SK-N-SH treated with all-trans-retinoic acid at 6 μM for 48 hours (cell line): ENCODE measurements at regions not wholly inside any gene's neighbourhood (a gene's known extent, or its start where the extent isn't known, plus 50 kb on each side); places are given as distances from the start of the nearest gene placed in this dataset.

Experiments used
- ATAC-seq: fragments of 200-7000 bp; cut with Tn5 transposase; 3 replicates; pipeline ENCODE4 v1.9.1; 2020; ENCODE audit warnings: mild to moderate bottlenecking, moderate library complexity
- ARNTL ChIP-seq: fragments of 450-650 bp; formaldehyde crosslinking; IDR thresholded peaks from 2 replicates; pipeline ENCODE4 v1.5.0; 2020; ENCODE audit warnings: low read depth, mild to moderate bottlenecking, moderate library complexity, borderline replicate concordance
- BACH2 ChIP-seq: fragments of 250-450 bp; sonication (Bioruptor Pico); IDR thresholded peaks from 2 replicates; pipeline ENCODE4 v1.9.0; 2021; ENCODE audit warnings: mild to moderate bottlenecking, borderline replicate concordance
- CSDC2 ChIP-seq: fragments of 250-450 bp; sonication (Bioruptor Pico); IDR thresholded peaks from 2 replicates; pipeline ENCODE4 v1.5.0; 2020; ENCODE audit warnings: mild to moderate bottlenecking, moderate library complexity
- ESRRG ChIP-seq: fragments of 250-450 bp; sonication (Bioruptor Pico); IDR thresholded peaks from 2 replicates; pipeline ENCODE4 v1.6.1; 2021; ENCODE audit warnings: mild to moderate bottlenecking
- GLIS3 ChIP-seq: fragments of 250-450 bp; sonication (Bioruptor Pico); IDR thresholded peaks from 2 replicates; pipeline ENCODE4 v1.5.0; 2020; ENCODE audit warnings: mild to moderate bottlenecking, moderate library complexity
- OSR1 ChIP-seq: fragments of 250-450 bp; sonication (Bioruptor Pico); IDR thresholded peaks from 2 replicates; pipeline ENCODE4 v1.8.0; 2022; ENCODE audit warnings: moderate library complexity, mild to moderate bottlenecking, inconsistent platforms
- PATZ1 ChIP-seq: fragments of 250-450 bp; sonication (Bioruptor Pico); IDR thresholded peaks from 2 replicates; pipeline ENCODE4 v1.8.0; 2020; ENCODE audit warnings: mild to moderate bottlenecking, moderate library complexity, borderline replicate concordance
- RARB ChIP-seq: fragments of 250-450 bp; sonication (Bioruptor Pico); IDR thresholded peaks from 2 replicates; pipeline ENCODE4 v1.8.0; 2021; ENCODE audit warnings: mild to moderate bottlenecking, moderate library complexity
- SNAI2 ChIP-seq: fragments of 250-450 bp; sonication (Bioruptor Pico); IDR thresholded peaks from 2 replicates; pipeline ENCODE4 v1.5.0; 2020; ENCODE audit warnings: mild to moderate bottlenecking, moderate library complexity
- TCF4 ChIP-seq: fragments of 250-450 bp; sonication (Bioruptor Pico); IDR thresholded peaks from 2 replicates; pipeline ENCODE4 v1.8.0; 2021; ENCODE audit warnings: mild to moderate bottlenecking, moderate library complexity, borderline replicate concordance
- TOX ChIP-seq: fragments of 250-450 bp; sonication (Bioruptor Pico); IDR thresholded peaks from 2 replicates; pipeline ENCODE4 v1.8.0; 2021; ENCODE audit warnings: mild to moderate bottlenecking, moderate library complexity, borderline replicate concordance
- TSHZ2 ChIP-seq: fragments of 250-450 bp; sonication (Bioruptor Pico); IDR thresholded peaks from 2 replicates; pipeline ENCODE4 v1.5.0; 2020; ENCODE audit warnings: mild to moderate bottlenecking, moderate library complexity
- ZNF565 ChIP-seq: fragments of 450-650 bp; formaldehyde crosslinking; conservative IDR thresholded peaks from 2 replicates; pipeline ENCODE4 v1.5.0; 2020; ENCODE audit warnings: low read depth, mild to moderate bottlenecking, moderate library complexity
- ZNF8 ChIP-seq: fragments of 450-650 bp; formaldehyde crosslinking; IDR thresholded peaks from 2 replicates; pipeline ENCODE4 v1.5.0; 2020; ENCODE audit warnings: mild to moderate bottlenecking, moderate library complexity
- TF ChIP-seq, protein P1 (sequence below): fragments of 250-450 bp; sonication (Bioruptor Pico); IDR thresholded peaks from 2 replicates; pipeline ENCODE4 v1.8.0; 2021; ENCODE audit warnings: low read depth, mild to moderate bottlenecking, moderate library complexity, borderline replicate concordance
- TF ChIP-seq, protein P2 (sequence below): fragments of 250-450 bp; sonication (Bioruptor Pico); IDR thresholded peaks from 2 replicates; pipeline ENCODE4 v1.5.1; 2021; ENCODE audit warnings: mild to moderate bottlenecking, moderate library complexity
- TF ChIP-seq, protein P3 (sequence below): fragments of 250-450 bp; sonication (Bioruptor Pico); IDR thresholded peaks from 2 replicates; pipeline ENCODE4 v1.5.1; 2020; ENCODE audit warnings: low read depth, mild to moderate bottlenecking, moderate library complexity

- no peak for TF ChIP-seq ESRRG
- TF ChIP-seq TOX (CRISPR knock-in tag), result no peak
- TF ChIP-seq, protein P1, sequence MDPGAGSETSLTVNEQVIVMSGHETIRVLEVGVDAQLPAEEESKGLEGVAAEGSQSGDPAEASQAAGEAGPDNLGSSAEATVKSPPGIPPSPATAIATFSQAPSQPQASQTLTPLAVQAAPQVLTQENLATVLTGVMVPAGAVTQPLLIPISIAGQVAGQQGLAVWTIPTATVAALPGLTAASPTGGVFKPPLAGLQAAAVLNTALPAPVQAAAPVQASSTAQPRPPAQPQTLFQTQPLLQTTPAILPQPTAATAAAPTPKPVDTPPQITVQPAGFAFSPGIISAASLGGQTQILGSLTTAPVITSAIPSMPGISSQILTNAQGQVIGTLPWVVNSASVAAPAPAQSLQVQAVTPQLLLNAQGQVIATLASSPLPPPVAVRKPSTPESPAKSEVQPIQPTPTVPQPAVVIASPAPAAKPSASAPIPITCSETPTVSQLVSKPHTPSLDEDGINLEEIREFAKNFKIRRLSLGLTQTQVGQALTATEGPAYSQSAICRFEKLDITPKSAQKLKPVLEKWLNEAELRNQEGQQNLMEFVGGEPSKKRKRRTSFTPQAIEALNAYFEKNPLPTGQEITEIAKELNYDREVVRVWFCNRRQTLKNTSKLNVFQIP, result no peak
- TF ChIP-seq PATZ1 (CRISPR knock-in tag), result no peak
- no peak for TF ChIP-seq TCF4
- TF ChIP-seq OSR1 (CRISPR knock-in tag), result no peak
- no peak for TF ChIP-seq RARB (CRISPR knock-in tag)
- TF ChIP-seq ARNTL (CRISPR knock-in tag), result no peak
- TF ChIP-seq, all 23 proteins: peak for 0
- no peak for ATAC-seq
Observed at GRCh38 chr1:47582891-47583608, 145.2 kb downstream of the FOXD2 start.

GRCh38 chr1:47584249-47584648 is 146.4 kb downstream of the FOXD2 start:
- ATAC-seq, result no peak
- no peak for TF ChIP-seq BACH2 (CRISPR knock-in tag)
- no peak for TF ChIP-seq TCF4
- TF ChIP-seq ESRRG, result no peak
- no peak for TF ChIP-seq TOX (CRISPR knock-in tag)
- TF ChIP-seq ZNF565 (CRISPR knock-in tag), result no peak
- TF ChIP-seq, protein P2, sequence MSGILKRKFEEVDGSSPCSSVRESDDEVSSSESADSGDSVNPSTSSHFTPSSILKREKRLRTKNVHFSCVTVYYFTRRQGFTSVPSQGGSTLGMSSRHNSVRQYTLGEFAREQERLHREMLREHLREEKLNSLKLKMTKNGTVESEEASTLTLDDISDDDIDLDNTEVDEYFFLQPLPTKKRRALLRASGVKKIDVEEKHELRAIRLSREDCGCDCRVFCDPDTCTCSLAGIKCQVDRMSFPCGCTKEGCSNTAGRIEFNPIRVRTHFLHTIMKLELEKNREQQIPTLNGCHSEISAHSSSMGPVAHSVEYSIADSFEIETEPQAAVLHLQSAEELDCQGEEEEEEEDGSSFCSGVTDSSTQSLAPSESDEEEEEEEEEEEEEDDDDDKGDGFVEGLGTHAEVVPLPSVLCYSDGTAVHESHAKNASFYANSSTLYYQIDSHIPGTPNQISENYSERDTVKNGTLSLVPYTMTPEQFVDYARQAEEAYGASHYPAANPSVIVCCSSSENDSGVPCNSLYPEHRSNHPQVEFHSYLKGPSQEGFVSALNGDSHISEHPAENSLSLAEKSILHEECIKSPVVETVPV (CRISPR knock-in tag), result no peak
- TF ChIP-seq, protein P3, sequence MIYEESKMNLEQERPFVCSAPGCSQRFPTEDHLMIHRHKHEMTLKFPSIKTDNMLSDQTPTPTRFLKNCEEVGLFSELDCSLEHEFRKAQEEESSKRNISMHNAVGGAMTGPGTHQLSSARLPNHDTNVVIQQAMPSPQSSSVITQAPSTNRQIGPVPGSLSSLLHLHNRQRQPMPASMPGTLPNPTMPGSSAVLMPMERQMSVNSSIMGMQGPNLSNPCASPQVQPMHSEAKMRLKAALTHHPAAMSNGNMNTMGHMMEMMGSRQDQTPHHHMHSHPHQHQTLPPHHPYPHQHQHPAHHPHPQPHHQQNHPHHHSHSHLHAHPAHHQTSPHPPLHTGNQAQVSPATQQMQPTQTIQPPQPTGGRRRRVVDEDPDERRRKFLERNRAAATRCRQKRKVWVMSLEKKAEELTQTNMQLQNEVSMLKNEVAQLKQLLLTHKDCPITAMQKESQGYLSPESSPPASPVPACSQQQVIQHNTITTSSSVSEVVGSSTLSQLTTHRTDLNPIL (CRISPR knock-in tag), result no peak
- TF ChIP-seq ZNF8 (CRISPR knock-in tag), result no peak
- TF ChIP-seq SNAI2 (CRISPR knock-in tag), result no peak
- TF ChIP-seq TSHZ2, result no peak
- TF ChIP-seq, protein P1, result no peak
- TF ChIP-seq GLIS3 (CRISPR knock-in tag), result no peak
- TF ChIP-seq CSDC2 (CRISPR knock-in tag), result no peak
- TF ChIP-seq PATZ1 (CRISPR knock-in tag), result no peak
- no peak for TF ChIP-seq RARB (CRISPR knock-in tag)
- no peak for TF ChIP-seq OSR1 (CRISPR knock-in tag)
- no peak for TF ChIP-seq ARNTL (CRISPR knock-in tag)
- TF ChIP-seq, all 23 proteins: peak for 0
